Stomach smooth muscle (tissue), 2 donors: ENCODE measurements at regions not wholly inside any gene's neighbourhood (a gene's known extent, or its start where the extent isn't known, plus 50 kb on each side); places are given as distances from the start of the nearest gene placed in this dataset.

Experiments
- H3K27ac ChIP-seq: one replicate; pipeline ENCODE4 v1.7.0; 2013; ENCODE audit warnings: mild to moderate bottlenecking, low read length, inconsistent platforms
- H3K27me3 ChIP-seq, 2 donors: one replicate each; pipeline ENCODE4 v1.7.0; 2013; ENCODE audit warnings: low read length in 2 of 2; ENCODE audit not compliant: insufficient read depth in 2 of 2, control insufficient read depth in 1 of 2
- H3K36me3 ChIP-seq, 2 donors: one replicate each; pipeline ENCODE4 v1.7.0; 2013; ENCODE audit warnings: low read length in 2 of 2; ENCODE audit not compliant: control insufficient read depth in 2 of 2, insufficient read depth in 2 of 2
- H3K4me1 ChIP-seq: one replicate; pipeline ENCODE4 v1.7.0; 2013; ENCODE audit warnings: low read length; ENCODE audit not compliant: control insufficient read depth, insufficient read depth
- H3K4me3 ChIP-seq, 2 donors: one replicate each; pipeline ENCODE4 v1.7.0; 2013; ENCODE audit warnings: low read length in 2 of 2
- H3K9ac ChIP-seq, 2 donors: one replicate each; pipeline ENCODE4 v1.7.0; 2013; ENCODE audit warnings: low read length in 2 of 2, mild to moderate bottlenecking in 1 of 2
- H3K9me3 ChIP-seq, 2 donors: one replicate each; pipeline ENCODE4 v1.7.0; 2013; ENCODE audit warnings: low read length in 2 of 2; ENCODE audit not compliant: control insufficient read depth in 2 of 2
- donor health status: healthy.
- donor health status: Pancreatic carcinoma.

- Histone ChIP-seq H3K27ac (no peak overlapping the region), H3K4me1 (no peaks in the 10 kb centered on the region), H3K4me3 (no peak overlapping the region), H3K27me3 (no peaks in the 10 kb centered on the region), H3K9me3 (no peaks in the 10 kb centered on the region), H3K36me3 (no peaks in the 10 kb centered on the region), H3K9ac (no peak overlapping the region)
Observed at GRCh38 chr10:121155742-121156474, 304.7 kb downstream of the WDR11 start.

- Histone ChIP-seq H3K4me3 (no peak overlapping the region), H3K36me3 (no peaks in the 10 kb centered on the region), H3K27ac (no peak overlapping the region), H3K4me1 (no peaks in the 10 kb centered on the region), H3K9me3 (no peaks in the 10 kb centered on the region), H3K9ac (no peak overlapping the region), H3K27me3 (no peaks in the 10 kb centered on the region)
Observed at GRCh38 chr10:121157998-121158397, 306.8 kb downstream of the WDR11 start.

- Histone ChIP-seq H3K4me1 (no peaks in the 10 kb centered on the region), H3K27ac (no peak overlapping the region), H3K27me3 (no peaks in the 10 kb centered on the region), H3K9me3 (no peaks in the 10 kb centered on the region), H3K36me3 (no peaks in the 10 kb centered on the region), H3K4me3 (no peak overlapping the region), H3K9ac (no peak overlapping the region)
Observed at GRCh38 chr10:121158988-121159579, 307.9 kb downstream of the WDR11 start.

DNA sequence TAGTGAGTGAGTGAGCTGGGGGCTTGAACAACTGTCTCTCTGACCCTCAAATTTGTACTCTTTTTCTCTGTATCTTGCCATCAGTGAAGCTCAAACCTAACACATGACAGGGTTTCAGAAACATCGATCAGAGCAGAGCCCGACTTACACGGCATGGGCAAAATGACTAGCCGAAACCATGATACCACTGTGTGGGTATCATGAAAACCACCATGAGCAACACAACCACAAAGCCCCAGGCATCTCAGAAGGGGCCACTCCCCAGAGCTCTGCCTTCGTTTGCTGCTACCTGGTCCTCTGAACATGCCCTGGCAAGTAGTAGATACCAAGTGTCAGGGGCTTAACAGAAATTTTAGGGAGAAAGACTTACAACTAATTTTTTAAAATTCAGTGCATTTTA, 308.5 kb downstream of the WDR11 start:
- Histone ChIP-seq H3K36me3 (no peaks in the 10 kb centered on the region), H3K4me3 (no peak overlapping the region), H3K9ac (no peak overlapping the region), H3K4me1 (no peaks in the 10 kb centered on the region), H3K27ac (no peak overlapping the region), H3K9me3 (no peaks in the 10 kb centered on the region), H3K27me3 (no peaks in the 10 kb centered on the region)

- Histone ChIP-seq H3K9me3 (no peaks in the 10 kb centered on the region), H3K4me3 (no peak overlapping the region), H3K27me3 (no peaks in the 10 kb centered on the region), H3K27ac (no peak overlapping the region), H3K9ac (no peak overlapping the region), H3K4me1 (no peaks in the 10 kb centered on the region), H3K36me3 (no peaks in the 10 kb centered on the region)
Observed at GRCh38 chr10:121165276-121165675, 314.1 kb downstream of the WDR11 start.

- H3K9me3 ChIP-seq = no peaks in the 10 kb centered on the region
- no peaks in the 10 kb centered on the region for H3K27me3 ChIP-seq
- H3K27ac ChIP-seq = no peak overlapping the region
- no peaks in the 10 kb centered on the region for H3K36me3 ChIP-seq
- no peak overlapping the region for H3K4me3 ChIP-seq
- H3K9ac ChIP-seq = no peak overlapping the region
- H3K4me1 ChIP-seq = no peaks in the 10 kb centered on the region
Observed at GRCh38 chr10:121167534-121168243, 316.5 kb downstream of the WDR11 start.

DNA sequence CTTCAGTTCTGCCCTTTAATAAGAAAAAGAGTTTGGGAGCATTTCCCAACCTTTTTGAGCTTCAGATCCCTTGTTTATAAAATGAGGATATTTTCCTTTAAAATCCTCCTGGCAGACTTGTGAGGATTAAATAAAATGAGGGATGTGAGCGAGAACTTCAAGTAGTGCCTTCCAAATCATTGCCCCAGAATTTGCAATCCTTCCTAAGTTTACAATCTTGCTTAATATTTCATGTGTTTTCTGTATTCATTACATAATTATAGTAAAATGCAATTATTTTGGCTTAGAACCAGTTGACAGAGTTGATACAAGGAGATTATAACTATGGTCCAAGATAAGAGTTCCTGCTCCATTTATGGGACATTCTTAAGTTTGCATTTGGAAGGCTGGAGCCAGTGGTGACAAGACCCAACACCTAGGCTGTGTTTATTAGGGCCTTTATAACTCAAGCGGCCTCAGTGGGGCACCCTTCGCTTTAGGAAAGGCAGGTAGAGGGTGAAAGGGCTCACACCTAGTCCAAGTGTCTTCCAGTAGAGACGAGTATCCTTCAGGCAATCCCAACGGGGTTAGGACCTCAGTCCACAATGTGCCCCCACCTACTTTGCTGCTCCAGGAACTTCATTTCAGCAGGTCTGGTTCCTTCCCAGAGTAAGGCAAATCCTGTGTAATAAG, 317.5 kb downstream of the WDR11 start:
- Histone ChIP-seq H3K27me3 (no peaks in the 10 kb centered on the region), H3K4me1 (no peaks in the 10 kb centered on the region), H3K36me3 (no peaks in the 10 kb centered on the region), H3K9me3 (no peaks in the 10 kb centered on the region), H3K9ac (no peak overlapping the region), H3K27ac (no peak overlapping the region), H3K4me3 (no peak overlapping the region)

DNA sequence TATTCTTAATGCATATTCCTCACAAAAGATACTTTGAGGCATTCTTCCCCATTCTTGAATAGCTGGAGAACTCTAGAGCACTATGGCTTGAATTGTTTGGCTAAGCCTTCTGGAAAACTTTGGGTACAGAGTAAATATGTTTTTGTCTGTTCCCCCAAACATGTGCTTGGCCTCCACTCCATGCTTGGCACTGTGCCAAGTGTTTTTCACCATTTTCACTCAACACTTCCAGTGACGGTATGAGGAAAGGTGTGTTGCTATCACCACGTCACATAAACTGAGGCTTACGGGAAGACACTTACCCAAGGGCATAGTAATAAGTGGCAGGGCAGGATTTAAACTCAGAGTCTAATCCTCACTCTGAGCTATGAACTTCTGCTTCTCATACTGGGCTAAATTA, 318.2 kb downstream of the WDR11 start:
- Histone ChIP-seq H3K4me3 (no peak overlapping the region), H3K4me1 (no peaks in the 10 kb centered on the region), H3K27ac (no peak overlapping the region), H3K9ac (no peak overlapping the region), H3K36me3 (no peaks in the 10 kb centered on the region), H3K27me3 (no peaks in the 10 kb centered on the region), H3K9me3 (no peaks in the 10 kb centered on the region)

GRCh38 chr10:121171825-121172787, 320.9 kb downstream of the WDR11 start:
- peaks cover 3% of the 10 kb centered on the region for H3K4me1 ChIP-seq
- no peak overlapping the region for H3K4me3 ChIP-seq
- no peak overlapping the region for H3K27ac ChIP-seq
- H3K9ac ChIP-seq = no peak overlapping the region
- no peaks in the 10 kb centered on the region for H3K9me3 ChIP-seq
- no peaks in the 10 kb centered on the region for H3K36me3 ChIP-seq
- H3K27me3 ChIP-seq = no peaks in the 10 kb centered on the region

GRCh38 chr10:121179006-121179405, 327.8 kb downstream of the WDR11 start:
- H3K27ac ChIP-seq = no peak overlapping the region

More at GRCh38 chr10:121179006-121179405, 327.8 kb downstream of the WDR11 start:
- H3K27me3 ChIP-seq = no peaks in the 10 kb centered on the region
- H3K36me3 ChIP-seq = no peaks in the 10 kb centered on the region
- H3K9ac ChIP-seq = no peak overlapping the region
- H3K9me3 ChIP-seq = no peaks in the 10 kb centered on the region
- peaks cover 3% of the 10 kb centered on the region for H3K4me1 ChIP-seq
- no peak overlapping the region for H3K4me3 ChIP-seq
